Transverse colon (tissue), 4 donors: ENCODE measurements at regions not wholly inside any gene's neighbourhood (a gene's known extent, or its start where the extent isn't known, plus 50 kb on each side); places are given as distances from the start of the nearest gene placed in this dataset.

Source experiments
- DNase-seq: peaks from one replicate; pipeline ENCODE4 v3.0.0-alpha.2; 2019
- H3K27ac ChIP-seq, 4 donors: fragments of 200-600 bp; sonication (generic); 2 replicates each; pipeline ENCODE4 v1.5.1; 2016 to 2018; ENCODE audit warnings: inconsistent platforms in 4 of 4
- H3K27me3 ChIP-seq: fragments of 200-600 bp; sonication (generic); 2 replicates; pipeline ENCODE4 v1.5.1; 2017; ENCODE audit warnings: inconsistent platforms
- H3K36me3 ChIP-seq, 4 donors: fragments of 200-600 bp; sonication (generic); 2 replicates each; pipeline ENCODE4 v1.5.1; 2017 to 2019; ENCODE audit warnings: inconsistent platforms in 4 of 4
- H3K4me1 ChIP-seq, 4 donors: fragments of 200-600 bp; sonication (generic); 2 replicates each; pipeline ENCODE4 v1.5.1; 2017 to 2020; ENCODE audit warnings: inconsistent platforms in 4 of 4
- H3K4me3 ChIP-seq, 4 donors: fragments of 200-600 bp; sonication (generic); 1 replicate in 1 of 4; 2 replicates in 3 of 4; pipeline versions ENCODE4 v1.5.1 to v1.6.1; 2017 to 2019; ENCODE audit warnings: inconsistent platforms in 4 of 4
- H3K9me3 ChIP-seq, 2 donors: fragments of 200-600 bp; sonication (generic); 2 replicates each; pipeline ENCODE4 v1.5.1; 2017 to 2019; ENCODE audit warnings: inconsistent platforms in 2 of 2
- CTCF ChIP-seq, 5 experiments: fragments of 200-600 bp in 3 of 5; fragments of 450-650 bp in 2 of 5; sonication (generic) in 3 of 5; IDR thresholded peaks; 1 replicate in 2 of 5; 2 replicates in 3 of 5; pipeline ENCODE4 v1.5.1; 2016 to 2017; ENCODE audit warnings: antibody characterized with exemption in 5 of 5, inconsistent platforms in 3 of 5, mild to moderate bottlenecking in 2 of 5, moderate library complexity in 1 of 5
- EP300 ChIP-seq: sonication (generic); formaldehyde crosslinking; IDR thresholded peaks from one replicate; pipeline ENCODE4 v1.6.1; 2017; ENCODE audit warnings: antibody characterized with exemption, low read depth
- POLR2A ChIP-seq: fragments of 450-650 bp; IDR thresholded peaks from one replicate; pipeline ENCODE4 v1.6.1; 2016; ENCODE audit warnings: antibody characterized with exemption, mild to moderate bottlenecking, moderate library complexity
- POLR2AphosphoS5 ChIP-seq, 3 donors: sonication (generic); formaldehyde crosslinking; IDR thresholded peaks; one replicate each; pipeline ENCODE4 v1.6.1; 2016; ENCODE audit warnings: antibody characterized with exemption in 3 of 3
- WGBS, 2 donors: methylation state at CpG; one replicate each; pipeline ENCODE4 v1.1.5; 2018; ENCODE audit warnings: low coverage in 1 of 2; 5-methylcytosine and 5-hydroxymethylcytosine counted together
- in situ Hi-C, 4 donors: fragments of 200-750 bp; cut with MboI; loops; one replicate each; pipeline versions ENCODE4 v1.15.0 to v1.15.1; 2017; ENCODE audit warnings: low sequenced_read_pairs in 3 of 4, low pct_ligation_motif_present in 1 of 4, low pct_unique_long_range_greater_than_20kb in 1 of 4
- intact Hi-C: fragments of 100-400 bp; cut with DNase I; formaldehyde crosslinking; loops from one replicate; pipeline ENCODE4 v1.15.1; 2023; ENCODE audit warnings: low total_unique reads

GRCh38 chr1:79790950-79791349 is 784.4 kb upstream of the ADGRL4 start:
- intact Hi-C loops, result no loop called here
- in situ Hi-C loops, result no loop called here
- TF ChIP-seq CTCF (IDR thresholded peaks at IDR 0.05) (no peak), EP300 (no peak), POLR2A (no peak), POLR2AphosphoS5 (IDR thresholded peaks at IDR 0.05) (no peak)
- H3K4me3 ChIP-seq, result no peak overlapping the region
- no peaks in the 10 kb centered on the region for H3K9me3 ChIP-seq
- no peak overlapping the region for H3K27ac ChIP-seq
- H3K4me1 ChIP-seq, result no peaks in the 10 kb centered on the region
- no peak for DNase-seq
- H3K36me3 ChIP-seq, result no peaks in the 10 kb centered on the region
- WGBS, 2 donors, result 45 to 50% methylated on average over 1 of the region's 1 CpG
- no peaks in the 10 kb centered on the region for H3K27me3 ChIP-seq

- DNase-seq, result no peak
- 59 to 73% methylated on average over 4 of the region's 4 CpGs for WGBS, 2 donors
- Histone ChIP-seq H3K36me3 (no peaks in the 10 kb centered on the region), H3K4me3 (no peak overlapping the region), H3K27ac (no peak overlapping the region), H3K9me3 (no peaks in the 10 kb centered on the region), H3K4me1 (no peaks in the 10 kb centered on the region), H3K27me3 (no peaks in the 10 kb centered on the region)
- in situ Hi-C loops (no loop called here), intact Hi-C loops (no loop called here)
- TF ChIP-seq POLR2AphosphoS5 (IDR thresholded peaks at IDR 0.05), result no peak
- no peak for TF ChIP-seq CTCF (IDR thresholded peaks at IDR 0.05)
Measured at GRCh38 chr1:79787631-79788030, 781.1 kb upstream of the ADGRL4 start.

DNA sequence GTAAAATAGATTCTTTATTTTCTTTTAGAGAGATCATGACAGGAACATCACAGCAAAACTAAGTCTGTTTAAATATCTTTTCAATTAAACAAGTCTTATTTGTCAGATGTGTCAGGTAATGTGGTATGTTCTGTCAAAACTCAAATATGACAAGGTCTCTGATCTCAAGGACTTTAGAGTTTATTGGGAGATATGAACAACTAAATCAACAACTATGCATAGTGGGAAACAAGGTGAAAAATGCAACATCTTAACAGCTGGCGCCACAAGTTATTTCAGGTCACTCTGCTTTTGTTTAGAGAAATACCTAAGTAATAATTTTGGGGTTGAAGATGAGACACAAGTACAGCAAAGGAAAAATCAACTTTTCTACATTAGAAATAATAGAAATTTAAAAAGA is 779.4 kb upstream of the ADGRL4 start:
- TF ChIP-seq EP300, result no peak
- TF ChIP-seq POLR2AphosphoS5 (IDR thresholded peaks at IDR 0.05), result no peak
- TF ChIP-seq POLR2A, result no peak
- no peak for TF ChIP-seq CTCF (IDR thresholded peaks at IDR 0.05)
- H3K4me3 ChIP-seq, result no peak overlapping the region
- in situ Hi-C loops, result no loop called here
- H3K27me3 ChIP-seq, result no peaks in the 10 kb centered on the region
- H3K27ac ChIP-seq, result no peak overlapping the region
- intact Hi-C loops, result no loop called here
- no peaks in the 10 kb centered on the region for H3K36me3 ChIP-seq
- H3K9me3 ChIP-seq, result no peaks in the 10 kb centered on the region
- no peaks in the 10 kb centered on the region for H3K4me1 ChIP-seq
- 97 to 100% methylated on average over 1 of the region's 1 CpG for WGBS, 2 donors
- no peak for DNase-seq

GRCh38 chr1:79785561-79785960 is 779.0 kb upstream of the ADGRL4 start:
- WGBS, 2 donors, result 86 to 91% methylated on average over 4 of the region's 4 CpGs
- in situ Hi-C loops, result no loop called here
- H3K9me3 ChIP-seq, result no peaks in the 10 kb centered on the region
- no peak overlapping the region for H3K27ac ChIP-seq
- intact Hi-C loops, result no loop called here
- H3K36me3 ChIP-seq, result no peaks in the 10 kb centered on the region
- no peak for TF ChIP-seq CTCF (IDR thresholded peaks at IDR 0.05)
- no peaks in the 10 kb centered on the region for H3K27me3 ChIP-seq
- DNase-seq, result no peak
- no peaks in the 10 kb centered on the region for H3K4me1 ChIP-seq
- no peak overlapping the region for H3K4me3 ChIP-seq
